ENCODE measurements at regions not wholly inside any gene's neighbourhood (a gene's known extent, or its start where the extent isn't known, plus 50 kb on each side); places are given as distances from the start of the nearest gene placed in this dataset.
"Not testable (repeated sequence)": the region's sequence is repeated elsewhere in the genome, so short reads cannot be mapped to it uniquely, and the experiment has no call there.

DNA sequence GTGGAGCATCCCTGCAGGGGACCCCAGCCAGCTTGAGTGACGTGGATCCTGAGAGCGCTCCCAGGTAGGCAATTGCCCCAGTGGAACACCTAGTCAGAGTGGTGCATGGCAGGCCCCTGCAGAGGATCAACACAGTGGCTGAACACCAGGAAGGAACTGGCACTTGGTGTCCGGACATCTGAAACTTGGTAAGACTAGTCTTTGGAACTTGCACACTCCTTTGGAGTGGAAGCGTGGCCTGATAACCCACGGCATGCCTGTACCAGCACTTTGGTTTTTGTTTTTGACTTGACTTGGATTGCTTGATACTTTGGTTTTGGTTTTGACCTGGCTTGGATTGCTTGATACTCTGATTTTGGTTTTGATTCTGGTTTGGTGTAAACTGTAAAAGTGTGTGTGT lies 69.9 kb upstream of the RAP1B start:
- not testable (repeated sequence) for TF ChIP-seq POLR2A (IDR thresholded peaks at IDR 0.05); CTCF (IDR thresholded peaks at IDR 0.05); POLR2AphosphoS5 (IDR thresholded peaks at IDR 0.05; ENCODE audit: insufficient read depth in 1 of 2, low read depth in 1 of 2)
